T-cell (primary cell): ENCODE measurements at regions not wholly inside any gene's neighbourhood (a gene's known extent, or its start where the extent isn't known, plus 50 kb on each side); places are given as distances from the start of the nearest gene placed in this dataset.

Source experiments
- ATAC-seq, 4 experiments: fragments of 200-7000 bp in 3 of 4; fragments of 150-1000 bp in 1 of 4; cut with Tn5 transposase; replicated peaks in 1 of 4; 1 replicate in 3 of 4; 2 replicates in 1 of 4; pipeline ENCODE4 v1.10.0; 2021; ENCODE audit warnings: moderate library complexity in 3 of 4, mild to moderate bottlenecking in 2 of 4, moderate number of reproducible peaks in 1 of 4
- CTCF ChIA-PET, 2 donors: fragments of 300-600 bp; sonication (Branson Sonifier 250); formaldehyde crosslinking; loops; one replicate each; lab custom pipeline; 2022; ENCODE audit warnings: antibody characterized with exemption in 2 of 2; lab: Charles Lee
- POLR2A ChIA-PET, 2 donors: fragments of 300-600 bp; sonication (Branson Sonifier 250); formaldehyde crosslinking; loops; one replicate each; lab custom pipeline; 2022; ENCODE audit warnings: antibody characterized with exemption in 2 of 2; lab: Charles Lee
- DNase-seq, 35 experiments: peaks; one replicate each; pipeline versions ENCODE4 v3.0.0 to v3.0.0-alpha.2; 2013 to 2023
- H3K27ac ChIP-seq: one replicate; pipeline ENCODE4 v1.5.1; 2013; ENCODE audit warnings: low read length
- H3K27me3 ChIP-seq, 2 experiments: replicated peaks in 1 of 2; 1 replicate in 1 of 2; 2 replicates in 1 of 2; pipeline versions ENCODE4 v1.6.1 to v1.7.0; 2013; ENCODE audit warnings: low read length in 1 of 2, mixed read lengths in 1 of 2; ENCODE audit not compliant: control insufficient read depth in 2 of 2, insufficient read depth in 2 of 2; ENCODE audit errors: extremely low read depth in 1 of 2
- H3K36me3 ChIP-seq, 2 donors: 1 replicate in 1 of 2; 2 replicates in 1 of 2; pipeline versions ENCODE4 v1.6.1 to v1.7.0; 2013; ENCODE audit warnings: low read length in 1 of 2; ENCODE audit not compliant: control insufficient read depth in 2 of 2, insufficient read depth in 1 of 2; ENCODE audit errors: extremely low read depth in 1 of 2
- H3K4me1 ChIP-seq, 2 experiments: 1 replicate in 1 of 2; 2 replicates in 1 of 2; pipeline versions ENCODE4 v1.6.1 to v1.7.0; 2013; ENCODE audit warnings: low read length in 2 of 2, mixed read lengths in 1 of 2; ENCODE audit not compliant: insufficient read depth in 2 of 2, control insufficient read depth in 1 of 2; ENCODE audit errors: extremely low read depth in 1 of 2
- H3K4me3 ChIP-seq, 2 donors: 1 replicate in 1 of 2; 2 replicates in 1 of 2; pipeline versions ENCODE4 v1.5.1 to v1.7.0; 2013; ENCODE audit warnings: mild to moderate bottlenecking in 2 of 2, low read length in 1 of 2, moderate library complexity in 1 of 2; ENCODE audit not compliant: control insufficient read depth in 1 of 2; ENCODE audit errors: extremely low read depth in 1 of 2
- H3K9me3 ChIP-seq: 2 replicates; pipeline ENCODE4 v1.7.0; 2013
- H3K27ac Mint-ChIP-seq, 2 donors: one replicate each; pipeline ENCODE4 v1.8.0; 2020 to 2021; ENCODE audit warnings: mild to moderate bottlenecking in 2 of 2, mixed read lengths in 2 of 2
- H3K27me3 Mint-ChIP-seq, 2 donors: one replicate each; pipeline ENCODE4 v1.8.0; 2021 to 2022; ENCODE audit warnings: mixed read lengths in 2 of 2
- H3K36me3 Mint-ChIP-seq: one replicate; pipeline ENCODE4 v1.8.0; 2021; ENCODE audit warnings: mixed read lengths
- H3K4me1 Mint-ChIP-seq, 3 donors: one replicate each; pipeline ENCODE4 v1.8.0; 2020 to 2022; ENCODE audit warnings: mixed read lengths in 3 of 3, mild to moderate bottlenecking in 1 of 3
- H3K4me3 Mint-ChIP-seq, 3 donors: one replicate each; pipeline ENCODE4 v1.8.0; 2020 to 2022; ENCODE audit warnings: mild to moderate bottlenecking in 3 of 3, mixed read lengths in 3 of 3, moderate library complexity in 3 of 3
- H3K9me3 Mint-ChIP-seq, 3 donors: one replicate each; pipeline ENCODE4 v1.8.0; 2020 to 2022; ENCODE audit warnings: mixed read lengths in 3 of 3
- WGBS: methylation state at CpG from one replicate; pipeline ENCODE4 v1.1.5; 2013; ENCODE audit warnings: missing lambda C conversion rate; ENCODE audit not compliant: insufficient coverage; 5-methylcytosine and 5-hydroxymethylcytosine counted together

DNA sequence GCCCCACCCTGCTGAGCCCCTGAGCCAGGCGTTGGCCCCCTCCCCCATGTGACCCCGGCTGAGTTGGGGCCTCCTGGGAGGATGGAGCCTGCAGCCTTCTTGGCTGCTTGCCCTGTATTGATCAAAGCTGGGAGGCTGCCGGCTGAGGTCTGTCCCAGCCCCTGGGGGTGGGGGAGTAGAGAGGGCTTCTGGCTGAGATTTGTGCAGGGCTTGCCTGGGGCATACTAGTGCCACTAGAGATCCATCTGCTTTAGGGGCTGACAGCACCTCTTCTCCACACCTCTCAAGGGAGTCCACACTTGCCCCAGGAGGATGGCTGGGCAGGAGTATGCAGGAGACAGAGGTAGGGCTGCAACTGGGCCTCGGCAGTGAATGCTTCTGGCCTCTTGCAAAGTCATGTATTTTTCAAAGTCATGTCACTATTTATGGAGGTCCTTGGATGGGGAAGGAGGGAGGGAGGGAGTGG lies 53.6 kb upstream of the SSBP3 start:
- ChIA-PET CTCF (interaction anchor here in 1 of 2 donors (0.5 to 1.3 kb wide), 5 partner anchors 17 to 54 kb away, joined by 3 to 4 read pairs (median 4); partner anchors contain the start of gene SSBP3), POLR2A (interaction anchor here (0.5 to 0.7 kb wide), 2 partner anchors 27 to 65 kb away, joined by 3 read pairs; no protein-coding TSS in a partner anchor)
- peaks cover 35 to 45% (median 42%) of the 10 kb centered on the region in 3 donors for H3K4me1 Mint-ChIP-seq
- peak overlapping the region; percentile 89 to 96 for H3K27ac Mint-ChIP-seq
- no peaks in the 10 kb centered on the region for H3K9me3 Mint-ChIP-seq
- DNase-seq (peak in 3 of 35 experiments; percentile 10 to 21 (median 18)), ATAC-seq (peak; percentile 15 to 43 (median 34))
- Histone ChIP-seq H3K4me3 (no peak overlapping the region), H3K27ac (peak overlapping the region; percentile 58), H3K36me3 (no peaks in the 10 kb centered on the region), H3K4me1 (peaks cover 24 to 56% of the 10 kb centered on the region in 2 experiments), H3K27me3 (no peaks in the 10 kb centered on the region), H3K9me3 (no peaks in the 10 kb centered on the region)
- H3K4me3 Mint-ChIP-seq: peak overlapping the region in 2 of 3 donors; percentile 13 to 66
- H3K36me3 Mint-ChIP-seq: no peaks in the 10 kb centered on the region
- no CpG with 5 or more reads among the region's 4 CpGs for WGBS
- no peaks in the 10 kb centered on the region for H3K27me3 Mint-ChIP-seq

DNA sequence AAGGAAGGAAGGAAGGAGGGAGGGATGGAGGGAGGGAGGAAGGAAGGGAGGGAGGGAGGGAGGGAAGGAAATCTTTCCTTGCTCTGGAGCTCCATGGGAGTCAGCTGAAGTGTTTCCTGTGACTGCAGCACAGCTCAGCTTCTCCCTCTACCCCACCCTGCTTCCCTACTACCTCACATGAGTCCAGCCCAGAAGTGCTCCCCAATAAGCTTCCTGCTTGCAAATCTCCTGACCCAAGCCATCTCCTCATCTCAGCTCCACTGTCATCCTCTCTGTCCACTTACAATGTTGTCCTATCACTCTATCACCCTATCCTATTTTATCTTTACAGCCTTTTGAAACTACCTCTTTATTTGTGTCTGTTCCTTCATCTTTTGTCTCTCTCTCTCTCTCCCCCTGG lies 52.9 kb upstream of the SSBP3 start:
- no peak for ATAC-seq
- Mint-ChIP-seq H3K9me3 (no peaks in the 10 kb centered on the region), H3K4me3 (peak overlapping the region in 1 of 3 donors; percentile 66), H3K36me3 (no peaks in the 10 kb centered on the region), H3K27ac (peak overlapping the region; percentile 84 to 96), H3K4me1 (peaks cover 35 to 40% (median 36%) of the 10 kb centered on the region in 3 donors), H3K27me3 (no peaks in the 10 kb centered on the region)
- Histone ChIP-seq H3K9me3 (no peaks in the 10 kb centered on the region), H3K27ac (peak overlapping the region; percentile 58), H3K4me1 (peaks cover 22 to 50% of the 10 kb centered on the region in 2 experiments), H3K4me3 (no peak overlapping the region), H3K36me3 (no peaks in the 10 kb centered on the region), H3K27me3 (no peaks in the 10 kb centered on the region)
- CTCF ChIA-PET: no interaction called here
- POLR2A ChIA-PET: no interaction called here
- DNase-seq: no peak

DNA sequence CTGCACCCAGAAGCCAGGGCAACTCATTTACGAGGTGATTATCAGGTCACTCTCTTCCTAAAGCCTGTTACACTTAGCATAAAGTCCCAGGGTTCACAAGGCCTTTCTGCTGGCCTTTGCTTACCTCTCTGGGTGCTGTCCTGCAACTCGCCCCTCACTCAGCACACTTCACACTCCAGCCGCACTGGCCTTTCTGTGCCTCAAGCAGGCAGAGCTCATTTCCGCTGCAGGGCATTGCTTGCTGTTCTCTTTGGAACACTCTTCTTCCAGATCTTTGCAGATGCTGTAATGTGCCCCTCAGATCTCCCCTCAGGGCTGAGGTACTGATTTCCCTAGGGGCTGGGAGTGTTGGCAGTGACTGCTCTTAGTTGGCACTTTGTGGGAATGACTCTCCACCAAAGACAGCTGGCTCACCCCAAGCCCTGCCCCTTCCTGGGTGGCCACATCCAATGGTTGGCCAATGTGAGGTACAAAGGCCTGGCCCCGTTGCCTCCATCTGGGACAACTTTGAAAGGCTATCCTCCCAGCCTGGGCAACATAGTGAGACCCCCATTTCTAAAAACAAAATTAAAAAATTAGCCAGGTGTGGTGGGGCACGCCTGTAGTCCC lies 50.8 kb upstream of the SSBP3 start:
- Mint-ChIP-seq H3K9me3 (no peaks in the 10 kb centered on the region), H3K27me3 (no peaks in the 10 kb centered on the region), H3K27ac (no peak overlapping the region), H3K36me3 (no peaks in the 10 kb centered on the region), H3K4me3 (no peak overlapping the region), H3K4me1 (peaks cover 28 to 40% (median 31%) of the 10 kb centered on the region in 3 donors)
- no peak for ATAC-seq
- WGBS: 90% methylated on average over 3 of the region's 6 CpGs
- ChIA-PET CTCF (no interaction called here), POLR2A (no interaction called here)
- H3K4me1 ChIP-seq: peaks cover 17 to 42% of the 10 kb centered on the region in 2 experiments
- H3K36me3 ChIP-seq: no peaks in the 10 kb centered on the region
- no peak for DNase-seq
- no peaks in the 10 kb centered on the region for H3K27me3 ChIP-seq
- no peak overlapping the region for H3K27ac ChIP-seq
- H3K9me3 ChIP-seq: no peaks in the 10 kb centered on the region
- no peak overlapping the region for H3K4me3 ChIP-seq

DNA sequence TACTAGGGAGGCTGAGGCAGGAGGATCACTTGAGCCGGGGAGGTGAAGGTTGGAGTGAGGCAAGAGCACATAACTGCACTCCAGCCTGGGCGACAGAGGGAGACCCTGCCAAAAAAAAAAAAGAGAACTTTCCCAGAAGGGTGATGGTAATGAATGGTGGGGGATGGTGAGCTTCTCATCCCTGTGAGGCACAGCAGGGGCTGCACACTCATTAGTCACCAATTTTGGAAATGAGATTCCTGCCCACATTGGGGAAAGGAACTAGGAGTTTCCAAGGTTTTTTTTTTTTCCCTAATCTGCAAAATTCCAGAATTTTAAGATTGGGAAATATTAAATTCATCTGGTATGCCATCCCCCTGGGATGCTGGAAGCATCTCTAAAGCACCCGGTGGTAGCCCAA lies 50.2 kb upstream of the SSBP3 start:
- Histone ChIP-seq H3K4me3 (no peak overlapping the region), H3K4me1 (peaks cover 14 to 35% of the 10 kb centered on the region in 2 experiments), H3K27ac (no peak overlapping the region), H3K27me3 (no peaks in the 10 kb centered on the region), H3K36me3 (no peaks in the 10 kb centered on the region), H3K9me3 (no peaks in the 10 kb centered on the region)
- Mint-ChIP-seq H3K4me3 (no peak overlapping the region), H3K27ac (peak overlapping the region in 1 of 2 donors; percentile 30), H3K4me1 (peaks cover 25 to 36% (median 27%) of the 10 kb centered on the region in 3 donors), H3K27me3 (no peaks in the 10 kb centered on the region), H3K9me3 (no peaks in the 10 kb centered on the region), H3K36me3 (no peaks in the 10 kb centered on the region)
- WGBS: no CpG with 5 or more reads among the region's 3 CpGs
- ChIA-PET CTCF (interaction anchor here in 1 of 2 donors (0.6 kb wide), 1 partner anchor 30 kb away, joined by 4 read pairs; no protein-coding TSS in a partner anchor), POLR2A (interaction anchor here in 1 of 2 donors (0.7 kb wide), 1 partner anchor 8 kb away, joined by 4 read pairs; no protein-coding TSS in a partner anchor)
- no peak for ATAC-seq
- DNase-seq: no peak
